Natural killer cell (primary cell): ENCODE measurements at regions not wholly inside any gene's neighbourhood (a gene's known extent, or its start where the extent isn't known, plus 50 kb on each side); places are given as distances from the start of the nearest gene placed in this dataset.

Experiments used
- ATAC-seq, 3 donors: fragments of 150-1000 bp in 2 of 3; fragments of 200-7000 bp in 1 of 3; cut with Tn5 transposase; 1 replicate in 1 of 3; 2 replicates in 2 of 3; pipeline ENCODE4 v1.10.0; 2021; ENCODE audit warnings: mild to moderate bottlenecking in 2 of 3, moderate library complexity in 2 of 3
- DNase-seq, 2 donors: peaks; one replicate each; pipeline versions ENCODE4 v3.0.0 to v3.0.0-alpha.2; 2013 to 2021; ENCODE audit warnings: mixed read lengths in 1 of 2
- H3K27ac ChIP-seq: one replicate; pipeline ENCODE4 v1.5.1; 2013; ENCODE audit warnings: mild to moderate bottlenecking, low read length
- H3K27me3 ChIP-seq: one replicate; pipeline ENCODE4 v1.6.1; 2013; ENCODE audit warnings: low read length; ENCODE audit not compliant: control insufficient read depth, insufficient read depth
- H3K36me3 ChIP-seq: one replicate; pipeline ENCODE4 v1.6.1; 2013; ENCODE audit warnings: low read length; ENCODE audit not compliant: control insufficient read depth, insufficient read depth
- H3K4me1 ChIP-seq: one replicate; pipeline ENCODE4 v1.6.1; 2013; ENCODE audit warnings: low read length; ENCODE audit not compliant: control insufficient read depth, insufficient read depth
- H3K4me3 ChIP-seq: one replicate; pipeline ENCODE4 v1.5.1; 2013; ENCODE audit warnings: low read length
- H3K9me3 ChIP-seq: one replicate; pipeline ENCODE4 v1.6.1; 2013; ENCODE audit warnings: low read length; ENCODE audit not compliant: control insufficient read depth, insufficient read depth
- H3K27ac Mint-ChIP-seq, 2 donors: one replicate each; pipeline ENCODE4 v1.8.0; 2022; ENCODE audit warnings: mild to moderate bottlenecking in 2 of 2, mixed read lengths in 2 of 2, moderate library complexity in 1 of 2
- H3K27me3 Mint-ChIP-seq, 2 donors: one replicate each; pipeline ENCODE4 v1.8.0; 2022; ENCODE audit warnings: low read depth in 2 of 2, mixed read lengths in 2 of 2
- H3K36me3 Mint-ChIP-seq: one replicate; pipeline ENCODE4 v1.8.0; 2022; ENCODE audit warnings: mixed read lengths
- H3K4me1 Mint-ChIP-seq, 2 donors: one replicate each; pipeline ENCODE4 v1.8.0; 2022; ENCODE audit warnings: mixed read lengths in 2 of 2
- H3K4me3 Mint-ChIP-seq: one replicate; pipeline ENCODE4 v1.8.0; 2022; ENCODE audit warnings: mild to moderate bottlenecking, moderate library complexity, mixed read lengths
- H3K9me3 Mint-ChIP-seq, 2 donors: one replicate each; pipeline ENCODE4 v1.8.0; 2022; ENCODE audit warnings: mixed read lengths in 2 of 2
- WGBS: methylation state at CpG from one replicate; pipeline ENCODE4 v1.1.7; 2013; ENCODE audit warnings: missing lambda C conversion rate; ENCODE audit not compliant: insufficient coverage; 5-methylcytosine and 5-hydroxymethylcytosine counted together
- intact Hi-C: fragments of 100-400 bp; cut with micrococcal nuclease; formaldehyde crosslinking; loops from one replicate; pipeline ENCODE4 v1.14.2; 2022
- TF ChIP-seq, protein P1 (sequence below): fragments of 200-600 bp; IDR thresholded peaks from one replicate; pipeline ENCODE4 v1.8.0; 2022; ENCODE audit warnings: antibody characterized with exemption

DNA sequence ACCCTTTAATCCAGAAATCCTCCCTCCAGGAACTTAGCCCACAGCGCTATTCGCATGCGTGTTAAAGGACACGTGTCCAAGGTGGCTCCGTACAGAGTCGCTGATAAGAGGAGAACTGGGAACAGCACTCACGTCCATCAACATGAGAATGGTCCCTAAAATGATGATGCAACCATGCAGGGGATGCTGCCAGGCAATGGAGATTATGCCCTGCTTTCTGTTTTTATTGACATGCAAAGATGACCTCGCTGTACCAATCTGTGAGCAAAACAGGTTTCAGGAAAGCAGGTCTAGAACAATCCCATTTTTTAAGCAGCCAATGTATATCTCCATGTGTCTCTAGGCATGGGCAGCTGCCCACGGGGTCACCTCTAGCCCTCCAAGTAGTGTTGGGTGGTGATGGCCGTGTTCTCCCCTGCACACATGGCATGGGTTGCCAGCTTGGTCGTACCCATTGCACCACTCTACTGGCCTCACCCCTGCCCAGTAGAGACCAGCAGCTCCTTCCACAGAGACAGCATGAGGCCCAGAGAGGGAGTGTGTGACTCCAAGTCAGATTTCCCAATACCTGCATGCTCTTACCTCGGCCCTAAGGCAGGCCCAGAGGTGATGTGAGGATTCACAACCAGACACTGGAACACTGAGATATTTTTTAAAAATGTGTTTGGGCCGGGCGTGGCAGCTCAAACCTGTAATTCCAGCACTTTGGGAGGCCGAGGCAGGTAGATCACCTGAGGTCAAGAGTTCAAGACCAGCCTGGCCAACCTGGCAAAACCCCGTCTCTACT is 68.3 kb upstream of the LINC01488 start:
- no peaks in the 10 kb centered on the region for H3K9me3 Mint-ChIP-seq
- H3K4me1 Mint-ChIP-seq = peaks cover 0 to 6% of the 10 kb centered on the region in 2 donors
- no peak overlapping the region for H3K27ac ChIP-seq
- H3K27me3 Mint-ChIP-seq = peaks cover 12 to 23% of the 10 kb centered on the region in 2 donors
- ATAC-seq (no peak), DNase-seq (no peak)
- TF ChIP-seq, protein P1, sequence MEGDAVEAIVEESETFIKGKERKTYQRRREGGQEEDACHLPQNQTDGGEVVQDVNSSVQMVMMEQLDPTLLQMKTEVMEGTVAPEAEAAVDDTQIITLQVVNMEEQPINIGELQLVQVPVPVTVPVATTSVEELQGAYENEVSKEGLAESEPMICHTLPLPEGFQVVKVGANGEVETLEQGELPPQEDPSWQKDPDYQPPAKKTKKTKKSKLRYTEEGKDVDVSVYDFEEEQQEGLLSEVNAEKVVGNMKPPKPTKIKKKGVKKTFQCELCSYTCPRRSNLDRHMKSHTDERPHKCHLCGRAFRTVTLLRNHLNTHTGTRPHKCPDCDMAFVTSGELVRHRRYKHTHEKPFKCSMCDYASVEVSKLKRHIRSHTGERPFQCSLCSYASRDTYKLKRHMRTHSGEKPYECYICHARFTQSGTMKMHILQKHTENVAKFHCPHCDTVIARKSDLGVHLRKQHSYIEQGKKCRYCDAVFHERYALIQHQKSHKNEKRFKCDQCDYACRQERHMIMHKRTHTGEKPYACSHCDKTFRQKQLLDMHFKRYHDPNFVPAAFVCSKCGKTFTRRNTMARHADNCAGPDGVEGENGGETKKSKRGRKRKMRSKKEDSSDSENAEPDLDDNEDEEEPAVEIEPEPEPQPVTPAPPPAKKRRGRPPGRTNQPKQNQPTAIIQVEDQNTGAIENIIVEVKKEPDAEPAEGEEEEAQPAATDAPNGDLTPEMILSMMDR = no peak
- H3K36me3 Mint-ChIP-seq = no peaks in the 10 kb centered on the region
- H3K4me3 ChIP-seq = no peak overlapping the region
- peaks cover 3% of the 10 kb centered on the region for H3K27me3 ChIP-seq
- WGBS = 86% methylated on average over 16 of the region's 16 CpGs
- H3K4me1 ChIP-seq = peaks cover 4% of the 10 kb centered on the region
- intact Hi-C loops = no loop called here
- H3K9me3 ChIP-seq = no peaks in the 10 kb centered on the region
- no peak overlapping the region for H3K27ac Mint-ChIP-seq
- no peaks in the 10 kb centered on the region for H3K36me3 ChIP-seq
- H3K4me3 Mint-ChIP-seq = no peak overlapping the region

DNA sequence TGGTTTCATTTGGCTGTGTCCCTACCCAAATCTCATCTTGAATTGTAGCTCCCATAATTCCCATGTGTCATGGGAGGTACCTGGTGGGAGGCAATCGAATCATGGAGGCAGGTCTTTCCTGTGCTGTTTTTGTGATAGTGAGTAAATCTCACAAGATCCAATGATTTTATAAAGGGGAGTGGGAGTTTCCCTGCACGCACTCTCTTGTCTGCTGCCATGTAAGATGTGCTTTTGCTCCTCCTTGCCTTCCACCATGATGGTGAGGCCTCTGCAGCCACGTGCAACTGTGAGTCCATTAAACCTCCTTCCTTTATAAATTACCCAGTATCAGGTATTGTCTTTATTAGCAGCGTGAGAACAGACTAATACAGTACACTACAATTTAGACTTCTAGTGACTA is 67.5 kb upstream of the LINC01488 start:
- intact Hi-C loops = no loop called here
- H3K27me3 Mint-ChIP-seq = peaks cover 8 to 15% of the 10 kb centered on the region in 2 donors
- Histone ChIP-seq H3K4me3 (no peak overlapping the region), H3K4me1 (peaks cover 4% of the 10 kb centered on the region), H3K9me3 (no peaks in the 10 kb centered on the region), H3K27me3 (peaks cover 3% of the 10 kb centered on the region), H3K27ac (no peak overlapping the region), H3K36me3 (no peaks in the 10 kb centered on the region)
- no peaks in the 10 kb centered on the region for H3K36me3 Mint-ChIP-seq
- WGBS = 86% methylated on average over 4 of the region's 4 CpGs
- no peaks in the 10 kb centered on the region for H3K9me3 Mint-ChIP-seq
- H3K27ac Mint-ChIP-seq = no peak overlapping the region
- ATAC-seq = no peak
- H3K4me3 Mint-ChIP-seq = no peak overlapping the region
- peaks cover 0 to 6% of the 10 kb centered on the region in 2 donors for H3K4me1 Mint-ChIP-seq
- TF ChIP-seq, protein P1 = no peak
- DNase-seq = no peak

DNA sequence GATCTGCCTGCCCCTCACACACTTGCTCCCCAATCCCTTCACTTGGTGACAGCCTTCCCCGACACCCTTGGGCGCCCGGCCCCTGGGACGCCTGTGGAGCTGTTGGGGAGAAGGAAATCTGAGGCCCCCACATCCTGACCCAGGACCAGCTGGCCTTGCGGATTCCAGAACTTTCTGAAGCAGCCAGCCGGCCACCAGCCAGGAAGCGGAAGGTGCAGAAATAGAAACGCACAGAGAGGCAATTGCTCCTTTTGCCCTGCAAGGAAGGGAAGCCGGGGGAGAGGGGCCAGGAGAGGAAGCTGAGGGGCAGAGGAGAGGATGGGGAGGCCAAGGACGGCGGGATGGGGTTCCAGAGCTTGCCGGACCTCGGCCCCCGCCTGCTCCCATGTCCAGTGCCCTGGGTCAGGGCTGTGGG is 66.7 kb upstream of the LINC01488 start:
- TF ChIP-seq, protein P1 = no peak
- no peak overlapping the region for H3K4me3 ChIP-seq
- no peak for DNase-seq
- no peak for ATAC-seq
- H3K27me3 ChIP-seq = peaks cover 3% of the 10 kb centered on the region
- WGBS = 47% methylated on average over 14 of the region's 14 CpGs
- Mint-ChIP-seq H3K9me3 (no peaks in the 10 kb centered on the region), H3K36me3 (no peaks in the 10 kb centered on the region), H3K4me3 (no peak overlapping the region), H3K27me3 (peaks cover 7 to 15% of the 10 kb centered on the region in 2 donors), H3K27ac (no peak overlapping the region), H3K4me1 (peaks cover 0 to 4% of the 10 kb centered on the region in 2 donors)
- H3K27ac ChIP-seq = no peak overlapping the region
- peaks cover 1% of the 10 kb centered on the region for H3K4me1 ChIP-seq
- intact Hi-C loops = no loop called here
- no peaks in the 10 kb centered on the region for H3K36me3 ChIP-seq
- H3K9me3 ChIP-seq = no peaks in the 10 kb centered on the region
